ENCODE measurements at regions not wholly inside any gene's neighbourhood (a gene's known extent, or its start where the extent isn't known, plus 50 kb on each side); places are given as distances from the start of the nearest gene placed in this dataset.

- BruUV-seq (replicated peaks): no TSS peak
- no peak for ATAC-seq
- FAIRE-seq: no peak
- ChIA-PET CTCF (ENCODE audit: low intra/inter-chr PET ratio, low total read pairs) (no interaction called here), POLR2A (no interaction called here)
- DNase-seq (ENCODE audit: low spot score): no peak
- 14% methylated on average over 4 of the region's 4 CpGs for WGBS (ENCODE audit: low lambda C conversion rate)
- Histone ChIP-seq H3K4me1 (ENCODE audit: insufficient read depth, low read length) (no peaks in the 10 kb centered on the region), H3K9ac (ENCODE audit: insufficient read depth, low read depth, low read length) (no peak overlapping the region), H3K9me3 (ENCODE audit: low read length) (no peaks in the 10 kb centered on the region), H3K4me3 (replicated peaks in 1 of 3; ENCODE audit: insufficient read depth in 1 of 3, low read depth in 2 of 3, low read length in 3 of 3) (no peak overlapping the region), H3K79me2 (ENCODE audit: insufficient read depth, low read length) (no peaks in the 10 kb centered on the region), H3K27me3 (ENCODE audit: control insufficient read depth in 1 of 2, insufficient read depth in 2 of 2, low read length in 2 of 2) (no peaks in the 10 kb centered on the region), H4K20me1 (ENCODE audit: insufficient read depth, low read length) (no peaks in the 10 kb centered on the region), H3K27ac (ENCODE audit: extremely low read length, insufficient read depth, low read length) (no peak overlapping the region), H3K36me3 (replicated peaks in 1 of 2; ENCODE audit: control insufficient read depth in 1 of 2, insufficient read depth in 2 of 2, low read length in 2 of 2) (no peaks in the 10 kb centered on the region), H3K4me2 (ENCODE audit: low read depth, low read length) (no peak overlapping the region), H2AFZ (ENCODE audit: low read length) (no peak overlapping the region)
- in situ Hi-C loops (cut with HindIII; ENCODE audit: extremely low pct_ligation_motif_present, low pct_unique_long_range_greater_than_20kb): no loop called here
- TF ChIP-seq ZNF773 (CRISPR knock-in tag; IDR thresholded peaks at IDR 0.05; ENCODE audit: borderline replicate concordance) (no peak), NFE2L2 (IDR thresholded peaks at IDR 0.05; ENCODE audit: low read length) (peak; percentile 61)
- intact Hi-C loops (cut with micrococcal nuclease; ENCODE audit: unreplicated experiment): no loop called here
Observed at GRCh38 chr3:62990704-62991413, 115.6 kb upstream of the CADPS start.

- in situ Hi-C loops (cut with HindIII; ENCODE audit: extremely low pct_ligation_motif_present, low pct_unique_long_range_greater_than_20kb): no loop called here
- intact Hi-C loops (cut with micrococcal nuclease; ENCODE audit: unreplicated experiment): no loop called here
- 0% methylated on average over 1 of the region's 1 CpG for WGBS (ENCODE audit: low lambda C conversion rate)
- Histone ChIP-seq H4K20me1 (ENCODE audit: insufficient read depth, low read length) (no peaks in the 10 kb centered on the region), H3K4me2 (ENCODE audit: low read depth, low read length) (no peak overlapping the region), H3K36me3 (replicated peaks in 1 of 2; ENCODE audit: control insufficient read depth in 1 of 2, insufficient read depth in 2 of 2, low read length in 2 of 2) (no peaks in the 10 kb centered on the region), H3K27ac (ENCODE audit: extremely low read length, insufficient read depth, low read length) (no peak overlapping the region), H3K9ac (ENCODE audit: insufficient read depth, low read depth, low read length) (no peak overlapping the region), H3K4me1 (ENCODE audit: insufficient read depth, low read length) (no peaks in the 10 kb centered on the region), H3K79me2 (ENCODE audit: insufficient read depth, low read length) (no peaks in the 10 kb centered on the region), H2AFZ (ENCODE audit: low read length) (no peak overlapping the region), H3K27me3 (ENCODE audit: control insufficient read depth in 1 of 2, insufficient read depth in 2 of 2, low read length in 2 of 2) (no peaks in the 10 kb centered on the region), H3K9me3 (ENCODE audit: low read length) (no peaks in the 10 kb centered on the region), H3K4me3 (replicated peaks in 1 of 3; ENCODE audit: insufficient read depth in 1 of 3, low read depth in 2 of 3, low read length in 3 of 3) (no peak overlapping the region)
- POLR2A ChIA-PET: no interaction called here
- CTCF ChIA-PET (ENCODE audit: low intra/inter-chr PET ratio, low total read pairs): no interaction called here
- no TSS peak for BruUV-seq (replicated peaks)
- ATAC-seq: no peak
- no peak for DNase-seq (ENCODE audit: low spot score)
- no peak for FAIRE-seq
- TF ChIP-seq PAF1 (CRISPR knock-in tag; IDR thresholded peaks at IDR 0.05) (no peak), ZNF703 (CRISPR knock-in tag; IDR thresholded peaks at IDR 0.05; ENCODE audit: borderline replicate concordance) (no peak), AKAP8 (CRISPR knock-in tag; IDR thresholded peaks at IDR 0.05) (no peak), EHMT2 (IDR thresholded peaks at IDR 0.05; ENCODE audit: borderline replicate concordance, low read depth, low read length) (no peak), E2F1 (CRISPR knock-in tag; IDR thresholded peaks at IDR 0.05) (no peak), ZNF34 (CRISPR knock-in tag; IDR thresholded peaks at IDR 0.05; ENCODE audit: borderline replicate concordance) (no peak), ZBTB44 (CRISPR knock-in tag; IDR thresholded peaks at IDR 0.05) (no peak), HCFC1 (IDR thresholded peaks at IDR 0.05; ENCODE audit: low read depth, low read length) (no peak), SIN3A (IDR thresholded peaks at IDR 0.05; ENCODE audit: borderline replicate concordance, low read depth, low read length) (no peak), HBP1 (CRISPR knock-in tag; IDR thresholded peaks at IDR 0.05; ENCODE audit: low read depth) (no peak), BRCA1 (CRISPR knock-in tag; IDR thresholded peaks at IDR 0.05) (no peak)
- TF ChIP-seq, protein P1, sequence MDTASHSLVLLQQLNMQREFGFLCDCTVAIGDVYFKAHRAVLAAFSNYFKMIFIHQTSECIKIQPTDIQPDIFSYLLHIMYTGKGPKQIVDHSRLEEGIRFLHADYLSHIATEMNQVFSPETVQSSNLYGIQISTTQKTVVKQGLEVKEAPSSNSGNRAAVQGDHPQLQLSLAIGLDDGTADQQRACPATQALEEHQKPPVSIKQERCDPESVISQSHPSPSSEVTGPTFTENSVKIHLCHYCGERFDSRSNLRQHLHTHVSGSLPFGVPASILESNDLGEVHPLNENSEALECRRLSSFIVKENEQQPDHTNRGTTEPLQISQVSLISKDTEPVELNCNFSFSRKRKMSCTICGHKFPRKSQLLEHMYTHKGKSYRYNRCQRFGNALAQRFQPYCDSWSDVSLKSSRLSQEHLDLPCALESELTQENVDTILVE (CRISPR knock-in tag; IDR thresholded peaks at IDR 0.05): no peak
Observed at GRCh38 chr3:62992520-62992919, 117.3 kb upstream of the CADPS start.
